Mesothelial cell of epicardium (in vitro differentiated cells): ENCODE measurements at regions not wholly inside any gene's neighbourhood (a gene's known extent, or its start where the extent isn't known, plus 50 kb on each side); places are given as distances from the start of the nearest gene placed in this dataset.

Experiments used
- DNase-seq, 2 experiments: peaks; one replicate each; pipeline ENCODE4 v3.0.0; 2021; ENCODE audit warnings: low spot score in 2 of 2; ENCODE audit not compliant: unreplicated experiment in 2 of 2
- H3K27ac Mint-ChIP-seq: 2 replicates; pipeline ENCODE4 v1.8.0; 2021; ENCODE audit warnings: mixed read lengths
- H3K27me3 Mint-ChIP-seq: 2 replicates; pipeline ENCODE4 v1.8.0; 2021; ENCODE audit warnings: low read depth, mixed read lengths
- H3K36me3 Mint-ChIP-seq: 2 replicates; pipeline ENCODE4 v1.8.0; 2021; ENCODE audit warnings: mixed read lengths
- H3K4me1 Mint-ChIP-seq: 2 replicates; pipeline ENCODE4 v1.8.0; 2021; ENCODE audit warnings: mixed read lengths
- H3K4me3 Mint-ChIP-seq: 2 replicates; pipeline ENCODE4 v1.8.0; 2021; ENCODE audit warnings: mild to moderate bottlenecking, moderate library complexity, mixed read lengths
- H3K9me3 Mint-ChIP-seq: 2 replicates; pipeline ENCODE4 v1.8.0; 2021; ENCODE audit warnings: mixed read lengths
- CTCF ChIP-seq: fragments of 200-600 bp; sonication (generic); IDR thresholded peaks from one replicate; pipeline ENCODE4 v1.5.0; 2021; ENCODE audit warnings: antibody characterized with exemption; ENCODE audit not compliant: unreplicated experiment

- no peak for DNase-seq
- H3K4me1 Mint-ChIP-seq, result no peaks in the 10 kb centered on the region
- H3K9me3 Mint-ChIP-seq, result peaks cover 14% of the 10 kb centered on the region
- H3K36me3 Mint-ChIP-seq, result no peaks in the 10 kb centered on the region
- no peak overlapping the region for H3K27ac Mint-ChIP-seq
- TF ChIP-seq CTCF, result no peak
- H3K4me3 Mint-ChIP-seq, result no peak overlapping the region
- H3K27me3 Mint-ChIP-seq, result peaks cover 1% of the 10 kb centered on the region
Measured at GRCh38 chr16:51854401-51854951, 692.5 kb downstream of the TOX3 start.

- Mint-ChIP-seq H3K4me3 (no peak overlapping the region), H3K27me3 (peaks cover 1% of the 10 kb centered on the region), H3K9me3 (peaks cover 14% of the 10 kb centered on the region), H3K4me1 (no peaks in the 10 kb centered on the region), H3K27ac (no peak overlapping the region), H3K36me3 (no peaks in the 10 kb centered on the region)
- DNase-seq, result no peak
- TF ChIP-seq CTCF, result no peak
Measured at GRCh38 chr16:51853586-51853985, 693.4 kb downstream of the TOX3 start.

GRCh38 chr16:51852892-51853291, 694.1 kb downstream of the TOX3 start:
- H3K27ac Mint-ChIP-seq, result no peak overlapping the region
- no peak for TF ChIP-seq CTCF
- no peak overlapping the region for H3K4me3 Mint-ChIP-seq
- DNase-seq, result no peak
- peaks cover 1% of the 10 kb centered on the region for H3K27me3 Mint-ChIP-seq
- peaks cover 14% of the 10 kb centered on the region for H3K9me3 Mint-ChIP-seq
- H3K4me1 Mint-ChIP-seq, result no peaks in the 10 kb centered on the region
- no peaks in the 10 kb centered on the region for H3K36me3 Mint-ChIP-seq

GRCh38 chr16:51851111-51851510, 695.8 kb downstream of the TOX3 start:
- no peak overlapping the region for H3K4me3 Mint-ChIP-seq
- no peak overlapping the region for H3K27ac Mint-ChIP-seq
- H3K4me1 Mint-ChIP-seq, result no peaks in the 10 kb centered on the region
- peaks cover 1% of the 10 kb centered on the region for H3K27me3 Mint-ChIP-seq
- peaks cover 14% of the 10 kb centered on the region for H3K9me3 Mint-ChIP-seq
- TF ChIP-seq CTCF, result no peak
- no peak for DNase-seq
- H3K36me3 Mint-ChIP-seq, result no peaks in the 10 kb centered on the region

- DNase-seq, result no peak
- no peaks in the 10 kb centered on the region for H3K36me3 Mint-ChIP-seq
- no peaks in the 10 kb centered on the region for H3K4me1 Mint-ChIP-seq
- no peak overlapping the region for H3K27ac Mint-ChIP-seq
- no peak for TF ChIP-seq CTCF
- H3K27me3 Mint-ChIP-seq, result no peaks in the 10 kb centered on the region
- no peak overlapping the region for H3K4me3 Mint-ChIP-seq
- peaks cover 14% of the 10 kb centered on the region for H3K9me3 Mint-ChIP-seq
Measured at GRCh38 chr16:51849715-51850114, 697.2 kb downstream of the TOX3 start.
